HEK293 (cell line): ENCODE measurements at regions not wholly inside any gene's neighbourhood (a gene's known extent, or its start where the extent isn't known, plus 50 kb on each side); places are given as distances from the start of the nearest gene placed in this dataset.

ENCODE experiments used
- CTCF ChIA-PET: fragments of 350-600 bp; formaldehyde crosslinking; extraction: SDS; loops from one replicate; lab custom pipeline; 2021; ENCODE audit warnings: antibody characterized with exemption; lab: Yijun Ruan, JAX
- POLR2A ChIA-PET: fragments of 300-600 bp; formaldehyde crosslinking; extraction: SDS; loops from one replicate; lab custom pipeline; 2020; ENCODE audit warnings: antibody characterized with exemption, inconsistent platforms; lab: Yijun Ruan, JAX
- H3K27ac ChIP-seq: fragments of 200-500 bp; sonication (Bioruptor generic); 2 replicates; pipeline ENCODE4 v1.5.1; 2014; ENCODE audit warnings: low read depth, low read length, control low read depth, inconsistent platforms; ENCODE audit errors: extremely low read depth
- H3K36me3 ChIP-seq, 2 experiments: fragments of 200-500 bp in 1 of 2; sonication (Bioruptor generic) in 1 of 2; 1 replicate in 1 of 2; 2 replicates in 1 of 2; pipeline ENCODE4 v1.5.1; 2014 to 2017; ENCODE audit warnings: inconsistent platforms in 2 of 2, low read length in 2 of 2; ENCODE audit not compliant: control insufficient read depth in 2 of 2, insufficient read depth in 1 of 2
- H3K4me1 ChIP-seq: fragments of 200-500 bp; sonication (Bioruptor generic); 2 replicates; pipeline ENCODE4 v1.5.1; 2014; ENCODE audit warnings: mild to moderate bottlenecking, low read length, inconsistent platforms; ENCODE audit not compliant: control insufficient read depth, insufficient read depth
- H3K4me3 ChIP-seq: 2 replicates; pipeline ENCODE4 v1.5.1; 2011; ENCODE audit warnings: low read depth, mild to moderate bottlenecking, control low read depth, low read length, moderate library complexity
- H3K9me3 ChIP-seq: fragments of 200-500 bp; sonication (Bioruptor generic); 2 replicates; pipeline ENCODE4 v1.5.1; 2014; ENCODE audit warnings: low read depth, low read length, inconsistent platforms; ENCODE audit not compliant: control insufficient read depth, insufficient read depth
- GFI1B ChIP-seq: fragments of 450-650 bp; formaldehyde crosslinking; IDR thresholded peaks from 2 replicates; pipeline ENCODE4 v1.5.1; 2016; ENCODE audit warnings: missing biosample characterization, missing genetic modification characterization
- KLF17 ChIP-seq: fragments of 450-650 bp; formaldehyde crosslinking; IDR thresholded peaks from 2 replicates; pipeline ENCODE4 v1.5.1; 2016; ENCODE audit warnings: missing biosample characterization, missing genetic modification characterization
- MEIS1 ChIP-seq: sonication (generic); formaldehyde crosslinking; IDR thresholded peaks from 2 replicates; pipeline ENCODE4 v1.8.1; 2022; ENCODE audit warnings: missing genetic modification reagents, mild to moderate bottlenecking, borderline replicate concordance
- OVOL3 ChIP-seq: fragments of 450-650 bp; formaldehyde crosslinking; IDR thresholded peaks from 2 replicates; pipeline ENCODE4 v1.5.1; 2016; ENCODE audit warnings: missing biosample characterization, missing genetic modification characterization
- PRDM10 ChIP-seq: fragments of 450-650 bp; formaldehyde crosslinking; IDR thresholded peaks from 2 replicates; pipeline ENCODE4 v1.5.1; 2016; ENCODE audit warnings: missing biosample characterization, missing genetic modification characterization
- SCRT1 ChIP-seq: fragments of 450-650 bp; formaldehyde crosslinking; IDR thresholded peaks from 2 replicates; pipeline ENCODE4 v1.5.1; 2016; ENCODE audit warnings: missing biosample characterization, missing genetic modification characterization, borderline replicate concordance
- ZBTB21 ChIP-seq: fragments of 450-650 bp; formaldehyde crosslinking; IDR thresholded peaks from 2 replicates; pipeline ENCODE4 v1.5.1; 2017; ENCODE audit warnings: missing biosample characterization, missing genetic modification characterization
- ZBTB8A ChIP-seq: fragments of 450-650 bp; formaldehyde crosslinking; IDR thresholded peaks from 2 replicates; pipeline ENCODE4 v1.5.1; 2016; ENCODE audit warnings: missing biosample characterization, missing genetic modification characterization
- ZNF138 ChIP-seq: fragments of 450-650 bp; formaldehyde crosslinking; IDR thresholded peaks from 2 replicates; pipeline ENCODE4 v1.5.1; 2016; ENCODE audit warnings: missing biosample characterization, missing genetic modification characterization, borderline replicate concordance
- ZNF155 ChIP-seq: fragments of 450-650 bp; formaldehyde crosslinking; IDR thresholded peaks from 2 replicates; pipeline ENCODE4 v1.5.1; 2016; ENCODE audit warnings: missing biosample characterization, missing genetic modification characterization
- ZNF202 ChIP-seq: fragments of 450-650 bp; formaldehyde crosslinking; IDR thresholded peaks from 2 replicates; pipeline ENCODE4 v1.5.1; 2016; ENCODE audit warnings: missing biosample characterization, missing genetic modification characterization, borderline replicate concordance
- ZNF266 ChIP-seq: fragments of 450-650 bp; formaldehyde crosslinking; IDR thresholded peaks from 2 replicates; pipeline ENCODE4 v1.5.1; 2016; ENCODE audit warnings: missing biosample characterization, missing genetic modification characterization, low read depth
- ZNF571 ChIP-seq: fragments of 450-650 bp; formaldehyde crosslinking; IDR thresholded peaks from 2 replicates; pipeline ENCODE4 v1.5.0; 2017; ENCODE audit warnings: missing biosample characterization, missing genetic modification characterization
- ZNF610 ChIP-seq: fragments of 450-650 bp; formaldehyde crosslinking; IDR thresholded peaks from 2 replicates; pipeline ENCODE4 v1.5.1; 2016; ENCODE audit warnings: missing biosample characterization, missing genetic modification characterization, borderline replicate concordance
- ZNF626 ChIP-seq: fragments of 450-650 bp; sonication (Bioruptor Pico); formaldehyde crosslinking; IDR thresholded peaks from 2 replicates; pipeline ENCODE4 v1.5.1; 2018; ENCODE audit warnings: missing biosample characterization, missing genetic modification characterization, inconsistent platforms
- ZNF76 ChIP-seq: fragments of 450-650 bp; formaldehyde crosslinking; IDR thresholded peaks from 2 replicates; pipeline ENCODE4; 2016; ENCODE audit warnings: low read depth, missing biosample characterization, missing genetic modification characterization, borderline replicate concordance
- ZNF830 ChIP-seq: fragments of 450-650 bp; IDR thresholded peaks from 2 replicates; pipeline ENCODE4 v1.5.0; 2018; ENCODE audit warnings: missing biosample characterization, missing genetic modification characterization, low read depth, mild to moderate bottlenecking, moderate library complexity
- ZNF843 ChIP-seq: fragments of 450-650 bp; formaldehyde crosslinking; IDR thresholded peaks from 2 replicates; pipeline ENCODE4 v1.5.1; 2016; ENCODE audit warnings: missing biosample characterization, missing genetic modification characterization
- ZSCAN30 ChIP-seq: fragments of 450-650 bp; IDR thresholded peaks from 2 replicates; pipeline ENCODE4 v1.5.1; 2018; ENCODE audit warnings: missing biosample characterization, mild to moderate bottlenecking, missing genetic modification characterization, moderate library complexity
- ZSCAN5A ChIP-seq: fragments of 450-650 bp; formaldehyde crosslinking; IDR thresholded peaks from 2 replicates; pipeline ENCODE4 v1.5.1; 2016; ENCODE audit warnings: missing biosample characterization, missing genetic modification characterization

GRCh38 chr6:40177598-40177997 lies 243.3 kb upstream of the MOCS1 start:
- TF ChIP-seq ZNF610 (tag by site-specific recombination) (no peak), ZNF571 (tag by site-specific recombination) (no peak), ZBTB8A (tag by site-specific recombination) (no peak), ZNF266 (tag by site-specific recombination) (no peak), ZNF202 (tag by site-specific recombination) (no peak), ZNF155 (tag by site-specific recombination) (no peak), ZNF843 (tag by site-specific recombination) (no peak), ZNF138 (tag by site-specific recombination) (no peak), ZSCAN30 (no peak), GFI1B (tag by site-specific recombination) (no peak), MEIS1 (no peak)
- CTCF ChIA-PET = interaction anchor here (0.7 kb wide), 1 partner anchor 158 kb away, joined by 3 read pairs; no protein-coding TSS in a partner anchor
- no peak overlapping the region for H3K27ac ChIP-seq
- no peaks in the 10 kb centered on the region for H3K36me3 ChIP-seq
- H3K4me1 ChIP-seq = no peaks in the 10 kb centered on the region
- POLR2A ChIA-PET = no interaction called here
- H3K4me3 ChIP-seq = no peak overlapping the region
- H3K9me3 ChIP-seq = no peaks in the 10 kb centered on the region

GRCh38 chr6:40176152-40176551 lies 241.9 kb upstream of the MOCS1 start:
- ChIA-PET CTCF (no interaction called here), POLR2A (no interaction called here)

More at GRCh38 chr6:40176152-40176551, 241.9 kb upstream of the MOCS1 start:
- Histone ChIP-seq H3K27ac (no peak overlapping the region), H3K9me3 (no peaks in the 10 kb centered on the region), H3K4me1 (no peaks in the 10 kb centered on the region), H3K4me3 (no peak overlapping the region), H3K36me3 (no peaks in the 10 kb centered on the region)
- TF ChIP-seq KLF17 (tag by site-specific recombination) (no peak), ZNF626 (tag by site-specific recombination) (no peak), ZSCAN5A (tag by site-specific recombination) (no peak), PRDM10 (tag by site-specific recombination) (no peak), ZBTB21 (tag by site-specific recombination) (no peak), SCRT1 (tag by site-specific recombination) (no peak), ZBTB8A (tag by site-specific recombination) (no peak), OVOL3 (tag by site-specific recombination) (no peak), ZNF76 (no peak), ZNF830 (tag by site-specific recombination) (no peak)
